H1 (cell line): ENCODE measurements at regions not wholly inside any gene's neighbourhood (a gene's known extent, or its start where the extent isn't known, plus 50 kb on each side); places are given as distances from the start of the nearest gene placed in this dataset.

Experiments
- KDM4A ChIP-seq: IDR thresholded peaks from one replicate; pipeline ENCODE4 v1.7.1; 2012; ENCODE audit warnings: low read depth, mild to moderate bottlenecking, moderate library complexity, low read length, inconsistent platforms; ENCODE audit not compliant: severe bottlenecking

DNA sequence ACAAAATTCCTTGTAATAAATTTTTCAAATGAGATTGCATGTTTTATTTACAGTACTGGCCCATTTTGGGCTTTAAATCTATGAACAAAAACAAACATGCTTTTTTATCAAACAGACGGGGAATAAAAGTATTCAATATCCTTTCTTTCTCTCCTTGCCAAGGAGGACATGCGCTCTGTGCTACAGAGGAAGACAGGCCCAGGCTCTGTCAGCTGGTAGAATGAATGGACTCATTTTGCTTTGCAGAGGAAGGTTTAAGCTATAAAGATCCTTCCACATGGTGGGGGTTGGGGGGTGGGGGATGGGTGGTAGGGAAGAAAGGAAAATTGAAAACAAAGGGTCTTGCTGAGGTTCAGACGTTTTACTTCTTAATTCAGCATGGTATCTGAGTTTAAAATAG is 575.6 kb downstream of the INSC start (continued):
- no peak for TF ChIP-seq KDM4A
